Stimulated activated memory B cell treated with anti-CD40 and anti-IgM and Interleukin-4, amounts not matched to agents 10 μg/mL and 1 μg/mL and 100 μg/mL, for 72 hours (primary cell): ENCODE measurements at regions not wholly inside any gene's neighbourhood (a gene's known extent, or its start where the extent isn't known, plus 50 kb on each side); places are given as distances from the start of the nearest gene placed in this dataset.

Experiments used
- ATAC-seq: fragments of 150-1000 bp; cut with Tn5 transposase; 2 replicates; pipeline ENCODE4 v1.10.0; 2021
- H3K27ac Mint-ChIP-seq: one replicate; pipeline ENCODE4 v1.8.0; 2022; ENCODE audit warnings: mild to moderate bottlenecking, mixed read lengths
- H3K27me3 Mint-ChIP-seq: one replicate; pipeline ENCODE4 v1.8.0; 2022; ENCODE audit warnings: mixed read lengths
- H3K36me3 Mint-ChIP-seq: one replicate; pipeline ENCODE4 v1.8.0; 2022; ENCODE audit warnings: mixed read lengths
- H3K4me1 Mint-ChIP-seq: one replicate; pipeline ENCODE4 v1.8.0; 2022; ENCODE audit warnings: mixed read lengths
- H3K4me3 Mint-ChIP-seq: one replicate; pipeline ENCODE4 v1.8.0; 2022; ENCODE audit warnings: mild to moderate bottlenecking, moderate library complexity, mixed read lengths
- H3K9me3 Mint-ChIP-seq: one replicate; pipeline ENCODE4 v1.8.0; 2022; ENCODE audit warnings: mixed read lengths

GRCh38 chr4:178871476-178871875 is 1429.2 kb upstream of the AGA start:
- Mint-ChIP-seq H3K4me3 (no peak overlapping the region), H3K27me3 (no peaks in the 10 kb centered on the region)
- no peak for ATAC-seq

DNA sequence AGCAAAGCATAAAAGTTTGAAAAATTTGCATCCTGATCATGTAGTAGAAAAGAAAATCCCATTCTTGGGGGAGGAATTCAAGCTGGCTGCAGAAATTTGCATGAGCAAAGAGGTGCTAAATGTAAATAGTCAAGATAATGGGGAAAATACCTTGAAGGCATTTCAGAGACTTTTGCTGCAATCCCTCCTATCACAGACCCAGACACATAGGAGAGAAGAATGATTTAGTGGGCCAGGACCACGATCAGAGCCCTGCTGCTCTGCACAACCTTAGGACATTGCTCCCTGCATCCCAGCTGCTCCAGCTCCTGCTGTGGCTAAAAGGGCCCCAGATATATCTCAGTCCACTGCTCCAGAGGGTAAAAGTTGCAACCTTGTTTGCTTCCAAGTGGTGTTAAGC is 1439.7 kb upstream of the AGA start:
- Mint-ChIP-seq H3K27ac (no peak overlapping the region), H3K36me3 (no peaks in the 10 kb centered on the region), H3K27me3 (no peaks in the 10 kb centered on the region), H3K4me1 (no peaks in the 10 kb centered on the region), H3K9me3 (peaks cover 9% of the 10 kb centered on the region), H3K4me3 (no peak overlapping the region)
- ATAC-seq = no peak

More at GRCh38 chr4:178871476-178871875, 1429.2 kb upstream of the AGA start:
- H3K36me3 Mint-ChIP-seq = no peaks in the 10 kb centered on the region
- H3K9me3 Mint-ChIP-seq = no peaks in the 10 kb centered on the region
- no peaks in the 10 kb centered on the region for H3K4me1 Mint-ChIP-seq
- H3K27ac Mint-ChIP-seq = no peak overlapping the region

DNA sequence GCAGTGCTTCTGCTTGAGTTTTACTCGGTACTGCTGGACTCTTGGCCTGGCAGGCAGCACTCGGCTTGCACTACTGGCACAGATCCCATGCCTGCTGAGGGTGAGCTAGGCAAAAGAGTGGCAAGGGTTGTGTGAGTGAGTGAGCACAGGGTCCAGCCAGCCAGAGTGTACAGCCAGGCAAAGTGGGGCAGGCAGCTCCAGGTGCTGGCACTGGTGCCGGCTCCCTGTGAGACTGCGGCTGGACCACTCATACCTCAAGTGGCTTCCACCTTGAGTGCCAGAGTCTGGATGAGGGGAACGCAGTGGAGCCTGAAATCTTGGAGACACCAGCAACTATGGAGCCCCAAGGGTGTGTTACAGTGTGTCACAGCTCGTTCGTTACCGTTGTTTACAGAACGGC is 1451.9 kb upstream of the AGA start:
- Mint-ChIP-seq H3K4me1 (no peaks in the 10 kb centered on the region), H3K4me3 (no peak overlapping the region), H3K36me3 (no peaks in the 10 kb centered on the region), H3K27me3 (no peaks in the 10 kb centered on the region), H3K9me3 (peaks cover 4% of the 10 kb centered on the region), H3K27ac (no peak overlapping the region)
- peak; percentile 58 for ATAC-seq

DNA sequence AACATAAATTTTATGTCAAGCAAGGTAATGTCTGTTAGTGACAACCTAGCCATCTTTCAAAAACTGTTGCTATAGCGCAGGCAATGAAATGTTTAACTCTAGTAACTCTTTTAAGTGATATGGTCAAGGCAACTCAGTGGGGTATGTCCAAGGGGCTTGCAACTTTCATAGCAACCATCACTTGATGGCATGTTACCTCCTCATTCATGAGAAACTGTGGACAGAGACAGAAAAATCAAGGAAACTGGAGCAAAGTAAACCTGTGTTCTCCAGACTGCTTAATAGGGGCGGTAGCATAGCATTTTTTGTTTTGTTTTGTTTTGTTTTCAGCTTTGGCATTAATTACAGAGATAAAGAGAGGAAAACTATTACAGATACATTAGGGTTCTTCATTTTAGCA is 1456.8 kb upstream of the AGA start:
- no peak overlapping the region for H3K27ac Mint-ChIP-seq
- H3K9me3 Mint-ChIP-seq = no peaks in the 10 kb centered on the region
- no peaks in the 10 kb centered on the region for H3K4me1 Mint-ChIP-seq
- H3K4me3 Mint-ChIP-seq = no peak overlapping the region
- no peaks in the 10 kb centered on the region for H3K36me3 Mint-ChIP-seq
- ATAC-seq = no peak
- no peaks in the 10 kb centered on the region for H3K27me3 Mint-ChIP-seq

DNA sequence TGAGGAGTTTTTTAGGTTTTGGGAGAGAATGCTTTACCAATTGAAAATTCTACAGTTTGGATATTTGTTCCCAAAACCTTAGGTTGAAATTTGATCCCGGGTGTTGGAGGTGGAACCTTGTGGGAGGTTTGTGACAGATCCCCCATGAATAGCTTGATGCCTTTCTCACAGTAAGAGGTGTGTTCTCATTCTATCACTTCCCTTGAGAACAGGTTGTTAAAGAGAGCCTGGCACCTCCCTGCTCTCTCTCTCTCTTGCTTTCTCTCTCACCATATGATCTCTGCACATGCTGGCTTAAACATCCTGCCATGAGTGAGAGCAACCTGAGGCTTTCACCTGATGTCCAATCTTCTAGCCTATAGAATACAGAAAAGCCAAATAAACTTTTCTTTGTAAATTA is 1475.5 kb upstream of the AGA start:
- Mint-ChIP-seq H3K27ac (no peak overlapping the region), H3K36me3 (no peaks in the 10 kb centered on the region), H3K4me1 (no peaks in the 10 kb centered on the region), H3K27me3 (no peaks in the 10 kb centered on the region), H3K9me3 (peaks cover 6% of the 10 kb centered on the region), H3K4me3 (no peak overlapping the region)
- ATAC-seq = no peak

- ATAC-seq = no peak
- Mint-ChIP-seq H3K27me3 (no peaks in the 10 kb centered on the region), H3K27ac (no peak overlapping the region), H3K4me1 (no peaks in the 10 kb centered on the region), H3K9me3 (peaks cover 7% of the 10 kb centered on the region), H3K4me3 (no peak overlapping the region), H3K36me3 (no peaks in the 10 kb centered on the region)
Measured at GRCh38 chr4:178937130-178937529, 1494.9 kb upstream of the AGA start.

GRCh38 chr4:178941975-178942374 is 1499.7 kb upstream of the AGA start:
- H3K36me3 Mint-ChIP-seq = no peaks in the 10 kb centered on the region
- H3K9me3 Mint-ChIP-seq = peaks cover under 1% of the 10 kb centered on the region
- H3K27ac Mint-ChIP-seq = no peak overlapping the region
- no peak overlapping the region for H3K4me3 Mint-ChIP-seq
- no peak for ATAC-seq
- no peaks in the 10 kb centered on the region for H3K27me3 Mint-ChIP-seq
- H3K4me1 Mint-ChIP-seq = no peaks in the 10 kb centered on the region

DNA sequence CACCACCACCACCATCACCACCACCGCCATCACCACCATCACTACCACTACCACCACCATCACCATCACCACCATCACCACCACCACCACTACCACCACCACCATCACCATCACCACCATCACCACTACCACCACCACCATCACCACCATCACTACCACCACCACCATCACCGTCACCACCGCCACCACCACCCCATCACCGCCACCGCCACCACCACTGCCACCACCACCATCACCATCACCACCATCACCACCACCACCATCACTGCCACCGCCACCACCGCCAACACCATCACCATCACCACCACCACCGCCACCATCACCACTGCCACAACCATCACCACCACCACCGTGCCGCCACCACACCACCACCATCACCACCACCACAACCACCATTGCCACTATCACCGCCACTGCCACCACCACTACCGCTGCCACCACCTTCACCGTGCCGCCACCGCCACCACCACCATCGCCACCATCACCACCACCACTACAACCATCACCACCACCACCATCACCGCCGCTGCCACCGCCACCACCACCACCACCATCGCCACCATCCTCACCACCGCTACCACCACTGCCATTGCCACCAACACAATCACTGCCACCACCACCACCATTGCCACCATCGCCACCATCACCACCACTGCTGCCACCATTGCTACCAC is 1511.3 kb upstream of the AGA start:
- Mint-ChIP-seq H3K9me3 (peaks cover 16% of the 10 kb centered on the region), H3K27ac (no peak overlapping the region), H3K36me3 (no peaks in the 10 kb centered on the region), H3K4me3 (no peak overlapping the region), H3K4me1 (no peaks in the 10 kb centered on the region), H3K27me3 (no peaks in the 10 kb centered on the region)
- peak; percentile 65 for ATAC-seq

DNA sequence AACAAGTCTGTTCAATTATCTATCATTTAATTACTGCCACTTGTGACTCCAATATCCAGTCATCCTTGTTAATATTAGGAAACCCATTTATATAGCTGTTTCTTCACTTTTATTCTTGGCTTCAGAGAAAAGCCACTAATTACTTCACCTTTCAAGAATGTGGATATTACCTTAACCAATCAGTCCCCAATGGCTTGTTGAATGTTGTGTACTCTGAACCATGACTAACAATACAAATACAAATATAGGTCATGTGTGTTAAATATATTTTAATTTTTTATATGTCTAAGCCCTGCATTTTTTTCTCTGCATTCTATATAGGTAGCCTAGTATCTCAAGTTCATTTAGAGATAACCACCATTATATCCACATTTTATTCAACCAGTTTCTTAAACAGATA is 1513.4 kb upstream of the AGA start:
- H3K9me3 Mint-ChIP-seq = peaks cover 16% of the 10 kb centered on the region
- no peaks in the 10 kb centered on the region for H3K36me3 Mint-ChIP-seq
- H3K4me1 Mint-ChIP-seq = peaks cover 5% of the 10 kb centered on the region

DNA sequence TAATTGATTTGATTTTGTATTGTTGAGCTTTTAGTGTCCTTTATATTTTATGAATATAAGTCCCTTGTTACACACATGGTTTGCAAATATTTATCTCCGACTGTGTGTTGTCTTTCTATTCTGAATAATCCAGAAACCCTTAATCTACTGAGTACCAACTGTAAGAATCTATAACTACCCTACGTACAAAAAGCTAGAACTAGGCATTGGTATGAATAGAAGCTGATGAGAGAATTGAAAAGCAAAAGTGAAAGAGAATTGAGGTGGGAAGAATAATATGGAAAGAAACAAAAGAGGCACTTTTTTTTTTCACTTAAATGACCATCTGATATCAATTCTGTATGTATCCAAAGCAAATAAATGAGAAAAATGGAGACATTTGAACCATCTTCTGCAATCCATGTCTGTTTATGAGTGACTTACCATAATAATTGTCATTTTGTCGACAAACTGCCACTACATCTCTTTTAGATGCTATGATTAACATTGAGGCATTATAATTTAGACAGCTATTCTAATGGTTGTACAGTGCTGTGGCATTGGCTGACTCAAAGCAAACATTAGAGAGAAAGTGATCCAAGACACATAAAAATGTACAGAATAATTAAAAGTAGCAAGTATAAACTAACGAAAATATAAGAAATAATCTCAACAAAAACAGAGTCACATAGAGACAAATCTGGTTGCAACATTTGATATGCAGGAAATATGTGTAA is 1516.6 kb upstream of the AGA start:
- peaks cover 5% of the 10 kb centered on the region for H3K4me1 Mint-ChIP-seq
- no peak for ATAC-seq
- H3K36me3 Mint-ChIP-seq = no peaks in the 10 kb centered on the region
- H3K27me3 Mint-ChIP-seq = no peaks in the 10 kb centered on the region
- peaks cover 7% of the 10 kb centered on the region for H3K9me3 Mint-ChIP-seq
- H3K4me3 Mint-ChIP-seq = no peak overlapping the region
- no peak overlapping the region for H3K27ac Mint-ChIP-seq

More for the DNA sequence above, 1513.4 kb upstream of the AGA start:
- H3K27me3 Mint-ChIP-seq = no peaks in the 10 kb centered on the region
- H3K4me3 Mint-ChIP-seq = no peak overlapping the region
- no peak overlapping the region for H3K27ac Mint-ChIP-seq
- no peak for ATAC-seq

GRCh38 chr4:178963446-178964045 is 1521.3 kb upstream of the AGA start:
- H3K4me1 Mint-ChIP-seq = peaks cover 5% of the 10 kb centered on the region
- H3K36me3 Mint-ChIP-seq = no peaks in the 10 kb centered on the region
- peak; percentile 17 for ATAC-seq
- H3K27ac Mint-ChIP-seq = no peak overlapping the region
- no peak overlapping the region for H3K4me3 Mint-ChIP-seq
- no peaks in the 10 kb centered on the region for H3K27me3 Mint-ChIP-seq
- H3K9me3 Mint-ChIP-seq = no peaks in the 10 kb centered on the region

DNA sequence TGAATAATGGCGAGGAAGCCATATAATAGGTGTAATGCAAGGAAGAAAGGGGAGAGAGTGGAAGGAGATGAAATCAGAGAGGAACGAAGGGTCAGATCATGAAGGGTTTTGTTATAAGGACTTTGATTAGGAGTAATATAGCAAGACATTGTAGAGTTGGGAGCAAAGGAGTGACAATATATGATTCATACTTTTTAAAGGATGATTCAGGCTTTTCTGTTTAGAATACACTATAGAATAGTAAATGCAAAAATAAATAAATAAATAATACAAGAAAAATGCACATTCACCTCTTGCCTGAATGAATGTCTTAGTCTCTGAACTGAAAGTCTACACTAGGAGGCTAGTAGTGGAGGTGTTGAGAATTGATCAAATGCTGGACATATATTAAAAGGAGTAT is 1524.4 kb upstream of the AGA start:
- Mint-ChIP-seq H3K4me1 (no peaks in the 10 kb centered on the region), H3K27ac (no peak overlapping the region), H3K27me3 (no peaks in the 10 kb centered on the region), H3K9me3 (peaks cover 5% of the 10 kb centered on the region), H3K36me3 (no peaks in the 10 kb centered on the region), H3K4me3 (no peak overlapping the region)
- no peak for ATAC-seq

DNA sequence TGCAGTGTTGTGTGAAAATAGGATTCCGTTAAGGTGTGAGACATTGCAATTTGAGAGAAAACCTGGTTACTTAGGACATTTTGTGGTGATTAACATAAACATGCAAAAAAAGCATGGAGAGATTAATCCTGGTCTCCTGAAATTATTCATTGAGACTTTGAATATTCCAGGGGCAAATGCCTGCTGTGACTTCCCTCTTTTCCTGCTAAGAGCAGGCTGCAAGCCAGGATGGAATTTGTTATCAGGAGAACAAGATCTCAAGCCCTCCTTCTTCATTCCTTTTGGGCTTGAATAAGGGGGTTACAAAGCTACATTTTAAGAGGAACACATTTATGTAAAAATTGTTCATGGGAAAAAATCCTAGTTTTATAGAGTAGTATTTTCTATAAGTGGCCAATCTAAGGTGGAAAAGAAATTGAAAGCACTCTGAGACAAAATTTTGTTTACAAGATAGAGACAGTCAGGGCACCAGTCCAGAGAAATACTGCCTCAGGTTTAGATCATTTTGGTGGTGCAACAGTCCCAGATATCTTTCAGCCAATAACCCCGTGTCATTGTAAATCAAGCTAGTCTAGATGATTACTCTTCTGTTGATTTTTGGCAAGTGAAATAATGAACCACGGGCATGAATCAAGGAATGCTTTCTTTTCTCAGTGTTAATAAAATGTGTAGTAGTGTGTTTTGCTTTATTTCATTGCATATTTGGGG is 1528.3 kb upstream of the AGA start:
- no peaks in the 10 kb centered on the region for H3K27me3 Mint-ChIP-seq
- H3K27ac Mint-ChIP-seq = no peak overlapping the region
- no peaks in the 10 kb centered on the region for H3K4me1 Mint-ChIP-seq
- no peaks in the 10 kb centered on the region for H3K36me3 Mint-ChIP-seq
- H3K9me3 Mint-ChIP-seq = peaks cover 5% of the 10 kb centered on the region
- no peak for ATAC-seq
- no peak overlapping the region for H3K4me3 Mint-ChIP-seq

DNA sequence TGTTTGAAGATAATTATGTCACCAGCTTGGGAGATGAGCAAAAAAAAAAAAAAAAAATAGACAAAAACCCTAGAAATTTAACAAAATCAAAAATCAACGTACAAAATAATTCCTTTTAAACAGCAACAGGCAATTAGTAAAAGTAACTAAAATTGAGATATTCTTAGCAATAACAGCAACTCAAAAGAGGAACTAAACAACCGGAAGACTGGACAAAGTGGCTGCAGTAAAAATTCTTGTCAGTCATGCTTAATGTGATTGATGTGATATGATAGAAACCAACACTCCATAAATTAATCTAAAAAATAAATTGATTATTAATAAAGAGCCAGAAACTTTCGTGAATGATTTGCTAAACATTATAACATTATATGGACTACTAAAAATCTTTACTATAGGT is 1534.6 kb upstream of the AGA start:
- no peaks in the 10 kb centered on the region for H3K36me3 Mint-ChIP-seq
- no peaks in the 10 kb centered on the region for H3K27me3 Mint-ChIP-seq
- ATAC-seq = no peak
- H3K4me3 Mint-ChIP-seq = no peak overlapping the region
- H3K4me1 Mint-ChIP-seq = no peaks in the 10 kb centered on the region
- H3K27ac Mint-ChIP-seq = no peak overlapping the region
- H3K9me3 Mint-ChIP-seq = peaks cover 2% of the 10 kb centered on the region

- H3K36me3 Mint-ChIP-seq = no peaks in the 10 kb centered on the region
- H3K27me3 Mint-ChIP-seq = no peaks in the 10 kb centered on the region
- no peak for ATAC-seq
- H3K9me3 Mint-ChIP-seq = peaks cover 6% of the 10 kb centered on the region
- no peaks in the 10 kb centered on the region for H3K4me1 Mint-ChIP-seq
- no peak overlapping the region for H3K4me3 Mint-ChIP-seq
- H3K27ac Mint-ChIP-seq = no peak overlapping the region
Measured at GRCh38 chr4:178993306-178993705, 1551.1 kb upstream of the AGA start.
